HCT116 (cell line): ENCODE measurements at regions not wholly inside any gene's neighbourhood (a gene's known extent, or its start where the extent isn't known, plus 50 kb on each side); places are given as distances from the start of the nearest gene placed in this dataset.

Source experiments
- ATAC-seq: fragments of 200-7000 bp; cut with Tn5 transposase; 2 replicates; pipeline ENCODE4 v1.9.1; 2020; ENCODE audit warnings: mild to moderate bottlenecking, moderate library complexity
- BruUV-seq: library from RNA; stranded (reverse); fragments of 400-500 nt; replicated peaks from 2 replicates; lab custom pipeline; 2021; lab: Mats Ljungman, UMichigan
- CTCF ChIA-PET: fragments of 300-600 bp; sonication (Branson Sonifier 250); formaldehyde crosslinking; loops from one replicate; lab custom pipeline; 2021; ENCODE audit warnings: antibody characterized with exemption; lab: Charles Lee
- POLR2A ChIA-PET: fragments of 300-600, 350-600 bp; sonication (Branson Sonifier 250); formaldehyde crosslinking; loops from one replicate; lab custom pipeline; 2021; ENCODE audit warnings: antibody characterized with exemption; lab: Charles Lee
- RAD21 ChIA-PET, 2 experiments: fragments of 300-600 bp; sonication (Branson Sonifier 250); formaldehyde crosslinking; loops; one replicate each; lab custom pipeline; 2023; ENCODE audit warnings: low total read pairs in 2 of 2; ENCODE audit not compliant: uncharacterized antibody in 2 of 2, unreplicated experiment in 2 of 2, low non-redundant PET in 1 of 2; lab: Charles Lee
- DNase-seq: peaks from one replicate; pipeline ENCODE4 v3.0.0-alpha.2; 2010; ENCODE audit warnings: low read depth, low spot score
- H2AFZ ChIP-seq: fragments of 200-600 bp; shearing (Covaris generic), sonication (generic); 2 replicates; pipeline ENCODE4 v1.6.1; 2017; ENCODE audit warnings: low read depth, mixed run types, mixed read lengths, antibody characterized with exemption, low read length; ENCODE audit not compliant: poor library complexity, severe bottlenecking
- H3K27ac ChIP-seq: 2 replicates; pipeline ENCODE4 v1.5.1; 2012; ENCODE audit warnings: low read depth, low read length
- H3K27me3 ChIP-seq: fragments of 200-600 bp; sonication (generic); 2 replicates; pipeline ENCODE4 v1.6.1; 2016; ENCODE audit warnings: mixed run types, low read length, mixed read lengths; ENCODE audit not compliant: insufficient read depth
- H3K36me3 ChIP-seq, 2 experiments: fragments of 200-500 bp in 1 of 2; fragments of 200-600 bp in 1 of 2; sonication (Bioruptor generic) in 1 of 2; sonication (generic) in 1 of 2; 2 replicates each; pipeline versions ENCODE4 v1.5.1 to v1.6.1; 2014 to 2016; ENCODE audit warnings: low read length in 2 of 2, inconsistent platforms in 1 of 2, mixed read lengths in 1 of 2, mixed run types in 1 of 2; ENCODE audit not compliant: insufficient read depth in 2 of 2, control insufficient read depth in 1 of 2
- H3K4me1 ChIP-seq, 2 experiments: fragments of 200-600 bp in 1 of 2; sonication (generic) in 1 of 2; 2 replicates each; pipeline versions ENCODE4 v1.5.1 to v1.6.1; 2012 to 2017; ENCODE audit warnings: low read length in 2 of 2, inconsistent platforms in 1 of 2, mild to moderate bottlenecking in 1 of 2, mixed read lengths in 1 of 2, mixed run types in 1 of 2, moderate library complexity in 1 of 2; ENCODE audit not compliant: insufficient read depth in 2 of 2, control insufficient read depth in 1 of 2
- H3K4me2 ChIP-seq: fragments of 200-600 bp; sonication (generic); 2 replicates; pipeline ENCODE4 v1.6.1; 2017; ENCODE audit warnings: mixed run types, low read length, mixed read lengths
- H3K4me3 ChIP-seq, 2 experiments: fragments of 200-600 bp in 1 of 2; sonication (generic) in 1 of 2; replicated peaks in 1 of 2; 2 replicates each; pipeline ENCODE4 v1.5.1; 2011 to 2016; ENCODE audit warnings: low read length in 2 of 2, control low read depth in 1 of 2, low read depth in 1 of 2, mild to moderate bottlenecking in 1 of 2, mixed read lengths in 1 of 2, mixed run types in 1 of 2
- H3K79me2 ChIP-seq: fragments of 200-600 bp; sonication (generic); 2 replicates; pipeline ENCODE4 v1.6.1; 2017; ENCODE audit warnings: mild to moderate bottlenecking, mixed run types, low read length, moderate library complexity, mixed read lengths; ENCODE audit not compliant: insufficient read depth
- H3K9ac ChIP-seq: fragments of 200-600 bp; sonication (generic); 2 replicates; pipeline ENCODE4 v1.6.1; 2016; ENCODE audit warnings: low read length, mixed read lengths
- H3K9me2 ChIP-seq: fragments of 200-600 bp; sonication (generic), shearing (Covaris generic); 2 replicates; pipeline ENCODE4 v1.6.1; 2017; ENCODE audit warnings: mixed run types, mild to moderate bottlenecking, moderate library complexity; ENCODE audit not compliant: insufficient read depth
- H3K9me3 ChIP-seq, 2 experiments: fragments of 200-500 bp in 1 of 2; fragments of 200-600 bp in 1 of 2; sonication (Bioruptor generic) in 1 of 2; sonication (generic) in 1 of 2; 2 replicates each; pipeline ENCODE4 v1.6.1; 2014 to 2017; ENCODE audit warnings: low read length in 2 of 2, mixed read lengths in 2 of 2, inconsistent platforms in 1 of 2, low read depth in 1 of 2, mild to moderate bottlenecking in 1 of 2, mixed run types in 1 of 2, moderate library complexity in 1 of 2; ENCODE audit not compliant: control insufficient read depth in 1 of 2, insufficient read depth in 1 of 2
- H4K20me1 ChIP-seq: fragments of 200-600 bp; sonication (generic), shearing (Covaris generic); 2 replicates; pipeline ENCODE4 v1.6.1; 2017; ENCODE audit warnings: mixed run types, mild to moderate bottlenecking, moderate library complexity; ENCODE audit not compliant: insufficient read depth
- CBX3 ChIP-seq: IDR thresholded peaks from 2 replicates; pipeline ENCODE4 v1.6.1; 2012; ENCODE audit warnings: low read depth
- CTCF ChIP-seq, 3 experiments: fragments of 200-600 bp in 1 of 3; sonication (generic) in 1 of 3; IDR thresholded peaks in 2 of 3; conservative IDR thresholded peaks in 1 of 3; 2 replicates each; pipeline ENCODE4 v1.5.1; 2012 to 2017; ENCODE audit warnings: low read depth in 2 of 3, low read length in 2 of 3, antibody characterized with exemption in 1 of 3, borderline replicate concordance in 1 of 3, control low read depth in 1 of 3, mild to moderate bottlenecking in 1 of 3, mixed read lengths in 1 of 3, mixed run types in 1 of 3, moderate library complexity in 1 of 3; ENCODE audit not compliant: insufficient read depth in 1 of 3
- EGR1 ChIP-seq: IDR thresholded peaks from 2 replicates; pipeline ENCODE4 v1.6.1; 2012; ENCODE audit warnings: low read depth
- EZH2 ChIP-seq: fragments of 200-600 bp; sonication (generic); IDR thresholded peaks from 2 replicates; pipeline ENCODE4 v1.6.1; 2017; ENCODE audit warnings: antibody characterized with exemption, mixed run types
- FOSL1 ChIP-seq: IDR thresholded peaks from 2 replicates; pipeline ENCODE4 v1.6.1; 2012; ENCODE audit warnings: low read depth
- POLR2AphosphoS5 ChIP-seq: IDR thresholded peaks from 2 replicates; pipeline ENCODE4 v1.6.1; 2011; ENCODE audit warnings: mild to moderate bottlenecking, low read depth, low read length, moderate library complexity
- SIN3A ChIP-seq: IDR thresholded peaks from 2 replicates; pipeline ENCODE4 v1.6.1; 2012; ENCODE audit warnings: low read depth
- TCF7L2 ChIP-seq: IDR thresholded peaks from 2 replicates; pipeline ENCODE4 v1.7.0; 2011; ENCODE audit warnings: borderline replicate concordance, inconsistent platforms; ENCODE audit not compliant: insufficient read depth, insufficient read length; ENCODE audit errors: extremely low read depth
- YY1 ChIP-seq: IDR thresholded peaks from 2 replicates; pipeline ENCODE4 v1.6.1; 2011; ENCODE audit warnings: low read length, low read depth, moderate library complexity, mild to moderate bottlenecking; ENCODE audit not compliant: insufficient replicate concordance; ENCODE audit errors: extremely low read depth
- ZNF274 ChIP-seq: fragments of 200-500 bp; sonication (Bioruptor generic); IDR thresholded peaks from 2 replicates; pipeline ENCODE4 v1.6.1; 2014; ENCODE audit warnings: mild to moderate bottlenecking, low read depth, low read length, inconsistent platforms
- intact Hi-C: fragments of 100-400 bp; cut with micrococcal nuclease; formaldehyde crosslinking; loops from 2 replicates; pipeline ENCODE4 v1.10.0; 2022

GRCh38 chr6:12494161-12494560 is 204.0 kb downstream of the EDN1 start:
- intact Hi-C loops = no loop called here
- RAD21 ChIA-PET = no interaction called here
- no TSS peak for BruUV-seq

More at GRCh38 chr6:12494161-12494560, 204.0 kb downstream of the EDN1 start:
- Histone ChIP-seq H2AFZ (no peak overlapping the region), H3K27me3 (no peaks in the 10 kb centered on the region), H3K4me1 (peaks cover 0 to 15% of the 10 kb centered on the region in 2 experiments; a peak in 2 of 4 replicates), H3K36me3 (no peaks in the 10 kb centered on the region), H3K9ac (no peak overlapping the region), H4K20me1 (no peaks in the 10 kb centered on the region), H3K79me2 (no peaks in the 10 kb centered on the region), H3K4me3 (no peak overlapping the region), H3K9me3 (no peaks in the 10 kb centered on the region), H3K4me2 (no peak overlapping the region), H3K27ac (no peak overlapping the region), H3K9me2 (no peaks in the 10 kb centered on the region)
- no peak for DNase-seq
- no peak for ATAC-seq
- no peak for TF ChIP-seq EZH2
- TF ChIP-seq POLR2AphosphoS5 = no peak
- no peak for TF ChIP-seq SIN3A
- no peak for TF ChIP-seq TCF7L2
- TF ChIP-seq CTCF (IDR thresholded peaks at IDR 0.05 in 2 of 3, conservative IDR thresholded peaks at IDR 0.05 in 1 of 3; ENCODE audit: borderline replicate concordance in 1 of 3, insufficient read depth in 1 of 3, low read depth in 2 of 3, low read length in 2 of 3) = no peak
- TF ChIP-seq CBX3 = no peak
- no peak for TF ChIP-seq EGR1
- TF ChIP-seq YY1 = no peak
- TF ChIP-seq FOSL1 = no peak
- no peak for TF ChIP-seq ZNF274
- CTCF ChIA-PET = interaction anchor here (1.4 kb wide), 1 partner anchor 12 kb away, joined by 4 read pairs; no protein-coding TSS in a partner anchor
- POLR2A ChIA-PET = no interaction called here
